CD4-positive, alpha-beta T cell treated with Interleukin-2 at 100 ng/mL for 4 hours (primary cell): ENCODE measurements at regions not wholly inside any gene's neighbourhood (a gene's known extent, or its start where the extent isn't known, plus 50 kb on each side); places are given as distances from the start of the nearest gene placed in this dataset.

Source experiments
- DNase-seq: peaks from one replicate; pipeline ENCODE4 v3.0.0-alpha.2; 2020; ENCODE audit warnings: low spot score

GRCh38 chr12:34345801-34346200, 323.5 kb downstream of the ALG10 start:
- DNase-seq, result no peak

- no peak for DNase-seq
Observed at GRCh38 chr12:34346372-34347034, 324.2 kb downstream of the ALG10 start.

GRCh38 chr12:34347367-34347766, 325.1 kb downstream of the ALG10 start:
- no peak for DNase-seq

GRCh38 chr12:34348064-34348463, 325.8 kb downstream of the ALG10 start:
- no peak for DNase-seq

- DNase-seq, result no peak
Observed at GRCh38 chr12:34348836-34349672, 326.8 kb downstream of the ALG10 start.

GRCh38 chr12:34349673-34349961, 327.3 kb downstream of the ALG10 start:
- no peak for DNase-seq

- DNase-seq, result no peak
Observed at GRCh38 chr12:34350092-34351041, 328.1 kb downstream of the ALG10 start.

DNA sequence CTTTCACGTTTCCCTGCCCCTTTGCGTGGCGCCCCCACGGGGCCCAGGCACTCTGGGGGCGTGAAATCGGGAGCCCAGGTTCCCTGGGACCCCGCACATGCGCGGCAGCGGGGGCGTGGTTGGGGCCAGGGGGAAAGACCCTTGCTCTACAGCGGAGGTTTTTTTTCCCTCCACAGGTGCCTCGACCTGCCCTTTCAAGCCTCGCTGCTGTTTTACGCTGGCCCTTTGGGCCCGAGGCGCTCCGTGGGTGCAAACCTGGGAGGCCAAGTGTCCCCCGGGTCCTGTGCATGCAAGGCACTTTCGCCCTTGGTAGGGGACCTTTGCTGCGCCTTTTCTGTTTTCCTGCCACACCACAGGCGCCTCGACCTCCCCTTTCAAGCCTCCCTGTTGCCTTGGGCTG, 329.8 kb downstream of the ALG10 start:
- no peak for DNase-seq

- DNase-seq, result no peak
Observed at GRCh38 chr12:34354239-34355200, 332.2 kb downstream of the ALG10 start.

GRCh38 chr12:34356233-34356987, 334.1 kb downstream of the ALG10 start:
- DNase-seq, result no peak

DNA sequence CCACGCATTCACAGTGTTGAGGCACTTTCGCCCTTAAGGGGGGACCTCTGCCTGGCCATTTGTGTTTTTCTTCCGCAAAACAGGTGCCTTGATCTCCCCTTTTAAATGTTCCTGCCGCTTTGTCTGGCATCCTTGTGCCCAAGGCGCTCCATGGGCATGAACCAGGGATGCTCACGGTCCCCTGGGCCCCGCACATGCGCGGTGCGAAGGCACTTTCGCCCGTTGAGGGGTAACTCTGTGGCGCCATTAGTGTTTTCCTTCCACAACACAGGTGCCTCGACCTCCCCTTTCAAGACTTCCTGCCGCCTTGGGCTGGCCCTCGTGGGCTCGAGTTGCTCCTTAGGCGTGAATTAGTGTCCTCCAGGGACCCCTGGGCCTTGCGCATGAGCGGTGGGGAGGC, 335.5 kb downstream of the ALG10 start:
- no peak for DNase-seq

DNA sequence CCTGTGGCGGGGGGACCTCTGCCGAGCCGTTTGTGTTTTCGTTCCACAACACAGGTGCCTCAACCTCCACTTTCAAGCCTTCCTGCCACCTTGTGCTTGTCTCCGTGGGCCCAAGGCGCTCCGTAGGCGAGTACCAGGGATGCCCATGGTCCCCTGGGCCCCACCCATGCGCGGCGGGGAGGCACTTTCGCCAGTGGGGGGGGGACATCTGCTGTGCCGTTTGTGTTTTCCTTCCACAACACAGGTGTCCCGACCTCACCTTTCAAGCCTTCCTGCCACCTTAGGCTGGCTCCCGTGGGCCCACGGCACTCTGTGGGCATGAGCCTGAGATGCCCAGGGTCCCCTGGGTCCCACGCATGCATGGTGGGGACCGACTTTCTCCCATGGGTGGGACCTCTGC, 335.9 kb downstream of the ALG10 start:
- no peak for DNase-seq

DNA sequence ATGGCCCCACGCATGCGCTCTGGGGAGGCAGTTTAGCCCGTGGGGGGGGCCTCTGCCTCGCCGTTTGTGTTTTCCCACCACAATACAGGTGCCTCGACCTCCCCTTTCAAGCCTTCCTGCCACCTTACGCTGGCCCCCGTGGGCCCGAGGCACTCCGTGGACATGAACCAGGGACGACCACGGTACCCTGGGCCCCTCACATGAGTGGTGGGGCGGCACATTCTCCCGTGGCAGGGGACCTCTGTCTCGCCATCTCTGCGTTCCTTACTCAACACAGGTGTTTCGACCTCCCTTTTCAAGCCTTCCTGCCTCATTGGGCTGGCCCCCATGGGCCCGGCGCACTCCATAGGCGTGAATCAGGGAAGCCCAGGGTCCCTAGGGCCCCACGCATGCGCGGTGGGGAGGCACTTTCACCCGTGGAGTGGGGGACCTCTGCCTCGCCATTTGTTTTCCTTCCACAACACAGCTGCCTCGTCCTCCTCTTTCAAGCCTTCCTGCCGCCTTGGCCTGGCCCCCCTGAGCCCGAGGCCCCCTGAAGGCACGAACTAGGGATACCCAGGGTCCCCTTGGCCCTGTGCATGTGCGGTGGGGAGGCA, 339.5 kb downstream of the ALG10 start:
- DNase-seq, result no peak

- no peak for DNase-seq
Observed at GRCh38 chr12:34363050-34363673, 340.9 kb downstream of the ALG10 start.

GRCh38 chr12:34368079-34368478, 345.8 kb downstream of the ALG10 start:
- DNase-seq, result no peak

- no peak for DNase-seq
Observed at GRCh38 chr12:34371050-34371449, 348.8 kb downstream of the ALG10 start.

GRCh38 chr12:34372003-34372402, 349.7 kb downstream of the ALG10 start:
- no peak for DNase-seq

DNA sequence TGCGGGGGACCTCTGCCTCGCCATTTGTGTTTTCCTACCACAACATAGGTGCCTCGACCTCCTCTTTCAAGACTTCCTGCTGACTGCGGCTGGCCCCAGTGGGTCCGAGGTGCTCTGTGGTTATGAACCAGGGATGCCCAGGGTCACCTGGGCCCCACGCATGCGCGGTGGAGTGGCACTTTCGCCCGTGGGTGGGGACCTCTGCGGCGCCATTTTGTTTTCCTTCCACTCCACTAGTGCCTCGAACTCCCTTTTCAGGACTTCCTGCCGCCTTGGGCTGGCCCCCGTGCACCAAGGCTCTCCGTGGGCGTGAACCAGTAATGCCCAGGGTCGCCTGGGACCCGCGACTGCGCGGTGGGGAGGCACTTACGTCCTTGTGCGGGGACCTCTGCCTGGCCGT, 351.6 kb downstream of the ALG10 start:
- no peak for DNase-seq

DNA sequence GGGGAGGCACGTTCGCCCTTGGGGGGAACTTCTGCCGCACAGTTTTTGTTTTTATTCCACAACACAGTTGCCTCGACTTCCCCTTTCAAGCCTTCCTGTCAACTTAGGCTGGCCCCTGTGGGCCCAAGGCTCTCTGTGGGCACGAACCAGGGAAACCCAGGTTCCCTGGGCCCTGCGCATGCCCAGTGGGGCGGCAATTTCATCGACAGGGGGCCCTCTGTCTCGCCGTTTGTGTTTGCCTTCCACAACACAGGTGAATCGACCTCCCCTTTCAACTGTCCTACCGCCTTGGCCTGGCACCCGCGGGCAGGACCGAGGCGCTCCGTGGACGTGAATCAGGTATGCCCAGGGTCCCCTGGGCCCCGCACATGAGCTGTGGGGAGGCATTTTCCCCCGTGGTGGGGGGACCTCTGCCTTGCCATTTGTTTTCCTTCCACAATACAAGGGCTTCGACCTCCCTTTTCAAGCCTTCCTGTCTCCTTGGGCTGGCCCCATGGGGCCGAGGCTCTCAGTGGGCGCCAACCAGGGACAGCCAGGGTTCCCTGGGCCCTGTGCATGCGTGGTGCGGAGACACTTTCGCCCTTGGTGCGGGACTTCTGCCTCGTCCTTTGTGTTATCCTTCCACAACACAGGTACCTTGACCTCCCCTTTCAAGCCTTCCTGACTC, 354.0 kb downstream of the ALG10 start:
- DNase-seq, result no peak
